Common myeloid progenitor, CD34-positive (primary cell): ENCODE measurements at regions not wholly inside any gene's neighbourhood (a gene's known extent, or its start where the extent isn't known, plus 50 kb on each side); places are given as distances from the start of the nearest gene placed in this dataset.

ENCODE experiments used
- CTCF ChIA-PET: fragments of 350-600 bp; sonication (Branson Sonifier 250); formaldehyde crosslinking; loops from one replicate; lab custom pipeline; 2021; ENCODE audit warnings: antibody characterized with exemption; lab: Charles Lee
- POLR2A ChIA-PET: fragments of 350-600 bp; sonication (Branson Sonifier 250); formaldehyde crosslinking; loops from one replicate; lab custom pipeline; 2021; ENCODE audit warnings: antibody characterized with exemption; lab: Charles Lee
- DNase-seq, 3 donors: peaks; one replicate each; pipeline versions ENCODE4 v3.0.0 to v3.0.0-alpha.2; 2013
- H3K27ac ChIP-seq, 2 experiments: 1 replicate in 1 of 2; 2 replicates in 1 of 2; pipeline ENCODE4 v1.7.0; 2013; ENCODE audit warnings: inconsistent platforms in 2 of 2, low read length in 2 of 2, mild to moderate bottlenecking in 2 of 2, low read depth in 1 of 2, moderate library complexity in 1 of 2; ENCODE audit not compliant: severe bottlenecking in 2 of 2, insufficient read depth in 1 of 2, poor library complexity in 1 of 2
- H3K27me3 ChIP-seq, 5 experiments: replicated peaks in 2 of 5; 1 replicate in 3 of 5; 2 replicates in 2 of 5; pipeline versions ENCODE4 v1.6.1 to v1.7.0; 2013; ENCODE audit warnings: low read length in 4 of 5, mild to moderate bottlenecking in 2 of 5, moderate library complexity in 2 of 5, inconsistent platforms in 1 of 5; ENCODE audit not compliant: insufficient read depth in 5 of 5, control insufficient read depth in 4 of 5
- H3K36me3 ChIP-seq, 4 experiments: 1 replicate in 2 of 4; 2 replicates in 2 of 4; pipeline versions ENCODE4 v1.6.1 to v1.7.0; 2013; ENCODE audit warnings: low read length in 3 of 4, control low read depth in 1 of 4, mild to moderate bottlenecking in 1 of 4; ENCODE audit not compliant: control insufficient read depth in 4 of 4, insufficient read depth in 4 of 4
- H3K4me1 ChIP-seq, 4 experiments: 1 replicate in 3 of 4; 2 replicates in 1 of 4; pipeline versions ENCODE4 v1.6.1 to v1.7.1; 2013; ENCODE audit warnings: low read length in 3 of 4, mild to moderate bottlenecking in 3 of 4, control low read depth in 1 of 4, inconsistent platforms in 1 of 4, moderate library complexity in 1 of 4; ENCODE audit not compliant: control insufficient read depth in 4 of 4, insufficient read depth in 4 of 4; ENCODE audit errors: control extremely low read depth in 1 of 4
- H3K4me3 ChIP-seq, 7 experiments: 1 replicate in 4 of 7; 2 replicates in 3 of 7; pipeline versions ENCODE4 v1.5.1 to v1.7.0; 2013; ENCODE audit warnings: mild to moderate bottlenecking in 7 of 7, low read length in 6 of 7, moderate library complexity in 6 of 7, inconsistent platforms in 2 of 7, low read depth in 2 of 7, control low read depth in 1 of 7; ENCODE audit not compliant: insufficient read depth in 4 of 7, control insufficient read depth in 1 of 7; ENCODE audit errors: extremely low read depth in 1 of 7
- H3K9me3 ChIP-seq, 5 experiments: 1 replicate in 4 of 5; 2 replicates in 1 of 5; pipeline versions ENCODE4 v1.6.1 to v1.7.1; 2013; ENCODE audit warnings: low read length in 4 of 5, mild to moderate bottlenecking in 2 of 5, inconsistent platforms in 1 of 5, low read depth in 1 of 5, moderate library complexity in 1 of 5; ENCODE audit not compliant: control insufficient read depth in 4 of 5, insufficient read depth in 2 of 5; ENCODE audit errors: control extremely low read depth in 1 of 5
- WGBS: methylation state at CpG from one replicate; pipeline ENCODE4 v1.1.5; 2013; ENCODE audit not compliant: insufficient coverage; 5-methylcytosine and 5-hydroxymethylcytosine counted together

GRCh38 chr11:45449036-45449601 lies 163.0 kb upstream of the SYT13 start:
- Histone ChIP-seq H3K9me3 (no peaks in the 10 kb centered on the region), H3K36me3 (no peaks in the 10 kb centered on the region), H3K4me3 (no peak overlapping the region), H3K27me3 (peaks cover 0 to 24% (median 8%) of the 10 kb centered on the region in 5 experiments), H3K27ac (no peak overlapping the region), H3K4me1 (no peaks in the 10 kb centered on the region)
- ChIA-PET CTCF (no interaction called here), POLR2A (no interaction called here)
- WGBS, result 80% methylated on average over 5 of the region's 9 CpGs
- DNase-seq, result no peak

GRCh38 chr11:45448561-45448960 lies 162.4 kb upstream of the SYT13 start:
- Histone ChIP-seq H3K9me3 (no peaks in the 10 kb centered on the region), H3K36me3 (no peaks in the 10 kb centered on the region), H3K27me3 (peaks cover 0 to 28% (median 8%) of the 10 kb centered on the region in 5 experiments), H3K4me3 (no peak overlapping the region), H3K27ac (no peak overlapping the region), H3K4me1 (no peaks in the 10 kb centered on the region)
- POLR2A ChIA-PET, result no interaction called here
- CTCF ChIA-PET, result no interaction called here
- WGBS, result 95% methylated on average over 5 of the region's 5 CpGs
- no peak for DNase-seq

GRCh38 chr11:45446998-45447397 lies 160.9 kb upstream of the SYT13 start:
- H3K4me1 ChIP-seq, result no peaks in the 10 kb centered on the region
- no peak overlapping the region for H3K27ac ChIP-seq
- H3K36me3 ChIP-seq, result no peaks in the 10 kb centered on the region
- no peak for DNase-seq
- POLR2A ChIA-PET, result interaction anchor here (0.5 kb wide), 1 partner anchor 178 kb away, joined by 3 read pairs; no protein-coding TSS in a partner anchor
- no peaks in the 10 kb centered on the region for H3K9me3 ChIP-seq
- peaks cover 0 to 29% (median 8%) of the 10 kb centered on the region in 5 experiments for H3K27me3 ChIP-seq
- CTCF ChIA-PET, result no interaction called here
- WGBS, result 97% methylated on average over 6 of the region's 8 CpGs
- no peak overlapping the region for H3K4me3 ChIP-seq

- no peak overlapping the region for H3K4me3 ChIP-seq
- H3K4me1 ChIP-seq, result no peaks in the 10 kb centered on the region
- H3K27ac ChIP-seq, result no peak overlapping the region
- DNase-seq, result no peak
- H3K27me3 ChIP-seq, result peaks cover 0 to 29% (median 8%) of the 10 kb centered on the region in 5 experiments
- no peaks in the 10 kb centered on the region for H3K36me3 ChIP-seq
- WGBS, result 91% methylated on average over 4 of the region's 5 CpGs
- H3K9me3 ChIP-seq, result no peaks in the 10 kb centered on the region
- ChIA-PET POLR2A (interaction anchor here (0.5 kb wide), 1 partner anchor 178 kb away, joined by 3 read pairs; no protein-coding TSS in a partner anchor), CTCF (no interaction called here)
Observed at GRCh38 chr11:45446434-45446833, 160.3 kb upstream of the SYT13 start.

- ChIA-PET CTCF (no interaction called here), POLR2A (no interaction called here)
- 50% methylated on average over 5 of the region's 6 CpGs for WGBS
- H3K36me3 ChIP-seq, result no peaks in the 10 kb centered on the region
- peak in 2 of 3 donors; percentile 8 to 19 for DNase-seq
- H3K27ac ChIP-seq, result no peak overlapping the region
- H3K4me1 ChIP-seq, result no peaks in the 10 kb centered on the region
- peaks cover 0 to 6% (median 0%) of the 10 kb centered on the region in 5 experiments for H3K9me3 ChIP-seq
- no peak overlapping the region for H3K4me3 ChIP-seq
- peaks cover 0 to 30% (median 3%) of the 10 kb centered on the region in 5 experiments for H3K27me3 ChIP-seq
Observed at GRCh38 chr11:45444796-45445195, 158.7 kb upstream of the SYT13 start.

- H3K4me1 ChIP-seq, result no peaks in the 10 kb centered on the region
Observed at GRCh38 chr11:45440111-45440510, 154.0 kb upstream of the SYT13 start.

GRCh38 chr11:45436966-45437365 lies 150.8 kb upstream of the SYT13 start:
- peaks cover 0 to 18% (median 0%) of the 10 kb centered on the region in 5 experiments for H3K9me3 ChIP-seq
- DNase-seq, result no peak
- ChIA-PET POLR2A (no interaction called here), CTCF (no interaction called here)
- WGBS, result 100% methylated on average over 1 of the region's 1 CpG
- H3K27me3 ChIP-seq, result peaks cover 2 to 32% (median 3%) of the 10 kb centered on the region in 5 experiments
- H3K27ac ChIP-seq, result no peak overlapping the region
- no peaks in the 10 kb centered on the region for H3K4me1 ChIP-seq
- no peaks in the 10 kb centered on the region for H3K36me3 ChIP-seq
- H3K4me3 ChIP-seq, result no peak overlapping the region

More at GRCh38 chr11:45440111-45440510, 154.0 kb upstream of the SYT13 start:
- no peaks in the 10 kb centered on the region for H3K36me3 ChIP-seq
- peaks cover 0 to 44% (median 5%) of the 10 kb centered on the region in 5 experiments for H3K27me3 ChIP-seq
- WGBS, result 100% methylated on average over 1 of the region's 2 CpGs
- no peak overlapping the region for H3K27ac ChIP-seq
- no peak for DNase-seq
- no peak overlapping the region for H3K4me3 ChIP-seq
- POLR2A ChIA-PET, result interaction anchor here (0.7 kb wide), 1 partner anchor 403 kb away, joined by 3 read pairs; no protein-coding TSS in a partner anchor
- CTCF ChIA-PET, result no interaction called here
- H3K9me3 ChIP-seq, result peaks cover 0 to 18% (median 0%) of the 10 kb centered on the region in 5 experiments
